K562 (cell line): ENCODE measurements at regions not wholly inside any gene's neighbourhood (a gene's known extent, or its start where the extent isn't known, plus 50 kb on each side); places are given as distances from the start of the nearest gene placed in this dataset.

Source experiments
- ATAC-seq: fragments of 200-7000 bp; cut with Tn5 transposase; 3 replicates; pipeline ENCODE4 v1.9.1; 2020; ENCODE audit warnings: moderate library complexity
- BruUV-seq: library from RNA; stranded (reverse); fragments of 400-500 nt; replicated peaks from 2 replicates; lab custom pipeline; 2021; lab: Mats Ljungman, UMichigan
- CTCF ChIA-PET: fragments of 300-600 bp; formaldehyde crosslinking; extraction: SDS; loops from one replicate; lab custom pipeline; 2021; ENCODE audit warnings: low intra/inter-chr PET ratio; lab: Yijun Ruan, JAX
- POLR2A ChIA-PET: fragments of 300-600, 350-650 bp; sonication (Branson Sonifier 250); formaldehyde crosslinking; extraction: SDS; loops from one replicate; lab custom pipeline; 2021; ENCODE audit warnings: antibody characterized with exemption, inconsistent platforms; lab: Yijun Ruan, JAX
- DNase-seq, 4 experiments: peaks; one replicate each; pipeline versions ENCODE4 v3.0.0 to v3.0.0-alpha.2; 2011 to 2018; ENCODE audit warnings: low spot score in 3 of 4, mixed read lengths in 3 of 4; ENCODE audit errors: extremely low read depth in 1 of 4
- FAIRE-seq: peaks from 2 replicates; lab custom pipeline; 2011; peaks lifted over from hg19 to GRCh38; lab: Jason Lieb, UNC
- H2AFZ ChIP-seq: 2 replicates; pipeline ENCODE4 v1.6.0; 2011; ENCODE audit warnings: low read depth, low read length, control low read depth, inconsistent platforms
- H3K27ac ChIP-seq: fragments of 200-600 bp; 3 replicates; pipeline ENCODE4 v1.8.0; 2011; ENCODE audit warnings: low read depth, mild to moderate bottlenecking, control low read depth, inconsistent platforms, low read length, moderate library complexity, mixed read lengths; ENCODE audit errors: extremely low read depth
- H3K27me3 ChIP-seq, 2 experiments: fragments of 300-600 bp in 1 of 2; 2 replicates in 1 of 2; 3 replicates in 1 of 2; pipeline versions ENCODE4 v1.6.0 to v1.8.0; 2011; ENCODE audit warnings: inconsistent platforms in 2 of 2, low read length in 2 of 2, mild to moderate bottlenecking in 1 of 2, mixed read lengths in 1 of 2, moderate library complexity in 1 of 2; ENCODE audit not compliant: control insufficient read depth in 2 of 2, insufficient read depth in 2 of 2
- H3K36me3 ChIP-seq: fragments of 300-600 bp; 3 replicates; pipeline ENCODE4 v1.8.0; 2011; ENCODE audit warnings: mild to moderate bottlenecking, low read length, inconsistent platforms; ENCODE audit not compliant: control insufficient read depth, insufficient read depth
- H3K4me1 ChIP-seq, 2 experiments: fragments of 200-600 bp in 1 of 2; replicated peaks in 1 of 2; 2 replicates in 1 of 2; 3 replicates in 1 of 2; pipeline versions ENCODE4 v1.5.1 to v1.8.0; 2011; ENCODE audit warnings: inconsistent platforms in 2 of 2, low read length in 2 of 2, mild to moderate bottlenecking in 1 of 2, mixed read lengths in 1 of 2, moderate library complexity in 1 of 2; ENCODE audit not compliant: control insufficient read depth in 2 of 2, insufficient read depth in 2 of 2
- H3K4me2 ChIP-seq: 2 replicates; pipeline ENCODE4 v1.6.1; 2011; ENCODE audit warnings: low read length, control low read depth, inconsistent platforms, mixed read lengths; ENCODE audit not compliant: insufficient read depth
- H3K4me3 ChIP-seq: fragments of 200-600 bp; sonication (generic), shearing (Covaris generic); 2 replicates; pipeline ENCODE4 v1.5.1; 2016; ENCODE audit warnings: control low read depth, inconsistent platforms
- H3K79me2 ChIP-seq: fragments of 200-600 bp; 3 replicates; pipeline ENCODE4 v1.8.0; 2011; ENCODE audit warnings: low read length, inconsistent platforms; ENCODE audit not compliant: control insufficient read depth, insufficient read depth
- H3K9ac ChIP-seq, 2 experiments: 2 replicates each; pipeline versions ENCODE4 v1.6.0 to v1.6.1; 2011; ENCODE audit warnings: low read depth in 2 of 2, low read length in 2 of 2, control low read depth in 1 of 2, inconsistent platforms in 1 of 2, mild to moderate bottlenecking in 1 of 2, mixed read lengths in 1 of 2; ENCODE audit not compliant: insufficient read depth in 1 of 2
- H3K9me1 ChIP-seq: one replicate; pipeline ENCODE4 v1.6.0; 2011; ENCODE audit warnings: inconsistent platforms, mild to moderate bottlenecking, low read length, moderate library complexity; ENCODE audit not compliant: control insufficient read depth, insufficient read depth
- H3K9me3 ChIP-seq: replicated peaks from 2 replicates; pipeline ENCODE4 v1.5.1; 2011; ENCODE audit warnings: low read depth, low read length, inconsistent platforms; ENCODE audit not compliant: control insufficient read depth, insufficient read depth
- H4K20me1 ChIP-seq: replicated peaks from 2 replicates; pipeline ENCODE4 v1.6.1; 2011; ENCODE audit warnings: low read length, inconsistent platforms, mixed read lengths; ENCODE audit not compliant: control insufficient read depth, insufficient read depth
- AFF1 ChIP-seq, 2 experiments: fragments of 450-650 bp; IDR thresholded peaks; 2 replicates each; pipeline ENCODE4 v1.6.1; 2018; ENCODE audit warnings: mild to moderate bottlenecking in 2 of 2, low read depth in 1 of 2; ENCODE audit not compliant: partially characterized antibody in 2 of 2
- CREB1 ChIP-seq, 2 experiments: sonication (generic) in 1 of 2; formaldehyde crosslinking in 1 of 2; IDR thresholded peaks; 2 replicates each; pipeline versions ENCODE4 v1.6.1 to v1.8.0; 2012 to 2022; ENCODE audit warnings: inconsistent platforms in 1 of 2, mild to moderate bottlenecking in 1 of 2, missing genetic modification reagents in 1 of 2, moderate library complexity in 1 of 2
- DPF2 ChIP-seq: fragments of 450-650 bp; IDR thresholded peaks from 2 replicates; pipeline ENCODE4 v1.6.1; 2016
- FOS ChIP-seq: IDR thresholded peaks from 3 replicates; pipeline ENCODE4 v1.6.1; 2011; ENCODE audit not compliant: insufficient read length; ENCODE audit errors: extremely low read depth
- FOXO4 ChIP-seq: fragments of 450-650 bp; formaldehyde crosslinking; IDR thresholded peaks from 2 replicates; pipeline ENCODE4 v1.4.0; 2020; ENCODE audit warnings: mild to moderate bottlenecking, moderate library complexity
- KAT7 ChIP-seq: sonication (generic); formaldehyde crosslinking; IDR thresholded peaks from 2 replicates; pipeline ENCODE4 v1.8.0; 2022; ENCODE audit warnings: missing genetic modification reagents, mild to moderate bottlenecking, borderline replicate concordance
- PHF8 ChIP-seq: fragments of 200-600 bp; sonication (generic); IDR thresholded peaks from 2 replicates; pipeline ENCODE4 v1.6.1; 2012; ENCODE audit warnings: mixed run types, mild to moderate bottlenecking, inconsistent platforms, low read length, moderate library complexity, borderline replicate concordance
- PPARD ChIP-seq: fragments of 250-450 bp; sonication (Bioruptor Pico); IDR thresholded peaks from 2 replicates; pipeline ENCODE4 v1.8.0; 2022; ENCODE audit warnings: inconsistent platforms, mild to moderate bottlenecking, moderate library complexity
- SIRT6 ChIP-seq: IDR thresholded peaks from one replicate; pipeline ENCODE4 v1.6.1; 2012; ENCODE audit warnings: low read depth, mild to moderate bottlenecking, control low read depth, inconsistent platforms, low read length, moderate library complexity
- SRSF9 ChIP-seq: fragments of 200-400 bp; formaldehyde crosslinking; IDR thresholded peaks from 2 replicates; pipeline ENCODE4 v1.6.1; 2017; ENCODE audit warnings: low read depth, low read length, borderline replicate concordance
- UBTF ChIP-seq, 2 experiments: IDR thresholded peaks; 2 replicates each; pipeline ENCODE4 v1.6.1; 2012; ENCODE audit warnings: improper control_type of control experiment in 2 of 2, low read depth in 2 of 2, low read length in 2 of 2, borderline replicate concordance in 1 of 2
- ZNF408 ChIP-seq: fragments of 250-450 bp; sonication (Bioruptor Pico); IDR thresholded peaks from 2 replicates; pipeline ENCODE4 v1.4.0; 2020; ENCODE audit warnings: low read depth, mild to moderate bottlenecking, moderate library complexity
- ZNF75A ChIP-seq: fragments of 450-650 bp; formaldehyde crosslinking; IDR thresholded peaks from 2 replicates; pipeline ENCODE4 v1.4.0; 2020; ENCODE audit warnings: mild to moderate bottlenecking
- WGBS: fragments of 100-300 bp; shearing (Covaris generic); methylation state at CpG from one replicate; pipeline ENCODE4 v1.1.6; 2016; ENCODE audit warnings: low coverage, mixed read lengths; ENCODE audit not compliant: insufficient coverage; ENCODE audit errors: missing lambda C conversion rate; 5-methylcytosine and 5-hydroxymethylcytosine counted together
- in situ Hi-C: fragments of 300-500 bp; cut with MboI; formaldehyde crosslinking; loops from 4 replicates; pipeline ENCODE4 v1.15.0; 2018; ENCODE audit warnings: inconsistent platforms, mixed read lengths
- intact Hi-C: fragments of 100-400 bp; cut with micrococcal nuclease; formaldehyde crosslinking; loops from 2 replicates; pipeline ENCODE4 v1.14.2; 2022
- TF ChIP-seq, protein P1 (sequence below): fragments of 250-450 bp; sonication (Bioruptor Pico); IDR thresholded peaks from 2 replicates; pipeline ENCODE4 v1.5.0; 2021

DNA sequence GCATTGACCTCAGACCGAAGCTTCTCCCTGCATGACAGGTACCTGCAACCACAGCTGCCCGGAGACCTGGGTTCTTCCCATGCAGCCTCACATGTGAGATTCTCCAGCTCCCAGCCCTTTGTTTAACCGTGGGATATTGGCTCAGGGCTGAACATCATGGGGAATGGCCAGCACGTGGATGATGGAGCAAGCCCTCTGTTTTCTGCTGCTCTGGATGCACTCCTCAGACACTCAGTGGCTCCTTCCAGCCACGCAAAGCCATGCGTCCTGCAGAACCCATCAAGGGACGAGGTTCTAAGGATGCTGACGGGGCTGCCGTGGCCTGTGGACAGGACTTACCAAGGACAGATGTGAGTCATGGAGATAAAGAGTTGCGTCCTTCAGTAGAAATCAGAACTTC, 639.1 kb downstream of the BRD1 start:
- ChIA-PET CTCF (no interaction called here), POLR2A (no interaction called here)
- Histone ChIP-seq H3K9ac (no peak overlapping the region), H3K27me3 (peaks cover 0 to 26% of the 10 kb centered on the region in 2 experiments; a peak in 2 of 5 replicates), H2AFZ (no peak overlapping the region), H3K79me2 (no peaks in the 10 kb centered on the region), H3K9me3 (no peaks in the 10 kb centered on the region), H3K4me2 (no peak overlapping the region), H3K27ac (no peak overlapping the region), H3K4me3 (no peak overlapping the region), H3K4me1 (no peaks in the 10 kb centered on the region; a peak in 1 of 5 replicates), H3K9me1 (no peaks in the 10 kb centered on the region), H3K36me3 (no peaks in the 10 kb centered on the region), H4K20me1 (no peaks in the 10 kb centered on the region)
- 0% methylated on average over 5 of the region's 10 CpGs for WGBS
- no peak for FAIRE-seq
- in situ Hi-C loops (no loop called here), intact Hi-C loops (no loop called here)
- no peak for ATAC-seq
- no TSS peak for BruUV-seq
- DNase-seq: no peak
- TF ChIP-seq FOS (no peak), SIRT6 (no peak), AFF1 (IDR thresholded peaks at IDR 0.05; ENCODE audit: low read depth in 1 of 2, partially characterized antibody in 2 of 2) (no peak), DPF2 (no peak), CREB1 (IDR thresholded peaks at IDR 0.05) (no peak), CREB1 (CRISPR knock-in tag; IDR thresholded peaks at IDR 0.05) (no peak), UBTF (IDR thresholded peaks at IDR 0.05; ENCODE audit: borderline replicate concordance in 1 of 2, low read depth in 2 of 2, low read length in 2 of 2) (no peak), ZNF408 (CRISPR knock-in tag) (no peak), PHF8 (no peak), SRSF9 (no peak), FOXO4 (CRISPR knock-in tag) (no peak), KAT7 (CRISPR knock-in tag) (no peak), ZNF75A (CRISPR knock-in tag) (no peak), PPARD (CRISPR knock-in tag) (no peak)
- TF ChIP-seq, protein P1, sequence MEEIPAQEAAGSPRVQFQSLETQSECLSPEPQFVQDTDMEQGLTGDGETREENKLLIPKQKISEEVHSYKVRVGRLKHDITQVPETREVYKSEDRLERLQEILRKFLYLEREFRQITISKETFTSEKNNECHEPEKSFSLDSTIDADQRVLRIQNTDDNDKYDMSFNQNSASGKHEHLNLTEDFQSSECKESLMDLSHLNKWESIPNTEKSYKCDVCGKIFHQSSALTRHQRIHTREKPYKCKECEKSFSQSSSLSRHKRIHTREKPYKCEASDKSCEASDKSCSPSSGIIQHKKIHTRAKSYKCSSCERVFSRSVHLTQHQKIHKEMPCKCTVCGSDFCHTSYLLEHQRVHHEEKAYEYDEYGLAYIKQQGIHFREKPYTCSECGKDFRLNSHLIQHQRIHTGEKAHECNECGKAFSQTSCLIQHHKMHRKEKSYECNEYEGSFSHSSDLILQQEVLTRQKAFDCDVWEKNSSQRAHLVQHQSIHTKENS: no peak
